ENCODE measurements at regions not wholly inside any gene's neighbourhood (a gene's known extent, or its start where the extent isn't known, plus 50 kb on each side); places are given as distances from the start of the nearest gene placed in this dataset.

DNA sequence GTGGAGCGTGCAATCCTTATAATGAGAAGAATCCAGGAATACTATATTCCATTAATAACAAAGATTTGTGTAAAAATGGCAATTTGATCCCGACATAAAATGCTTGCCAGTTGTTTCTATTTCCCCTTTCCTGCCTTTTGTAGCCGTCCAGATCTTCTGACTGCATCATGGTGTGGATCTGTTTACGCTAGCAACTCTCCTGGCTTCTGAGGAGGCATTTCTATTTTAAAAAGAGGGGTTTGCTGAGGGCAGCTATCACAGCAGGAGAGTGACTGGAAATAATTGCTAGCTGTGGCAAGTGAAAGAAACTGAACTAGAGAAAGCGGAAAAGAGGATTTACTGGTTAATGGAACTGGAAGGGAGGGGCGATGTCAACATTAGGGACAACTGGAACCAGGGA is 145.6 kb downstream of the ATP23 start:
- H3K9me3 ChIP-seq (ENCODE audit: control insufficient read depth, insufficient read depth, low read depth, low read length) = no peaks in the 10 kb centered on the region
- TF ChIP-seq REST (IDR thresholded peaks at IDR 0.05; ENCODE audit: insufficient read depth in 1 of 2, low read depth in 2 of 2, low read length in 1 of 2) (no peak), CTCF (IDR thresholded peaks at IDR 0.05) (no peak), SIN3A (IDR thresholded peaks at IDR 0.05; ENCODE audit: borderline replicate concordance, insufficient read depth, low read depth, low read length) (no peak), TCF7L2 (IDR thresholded peaks at IDR 0.05; ENCODE audit: low read depth, low read length) (no peak), POLR2AphosphoS5 (IDR thresholded peaks at IDR 0.05; ENCODE audit: low read depth, low read length) (no peak)
- ATAC-seq (no peak), DNase-seq (ENCODE audit: low read depth, low spot score) (no peak)
- intact Hi-C loops (cut with micrococcal nuclease; ENCODE audit: unreplicated experiment) = no loop called here
- BruUV-seq (replicated peaks) = no TSS peak
- H3K4me3 ChIP-seq (ENCODE audit: low read depth in 2 of 2, low read length in 2 of 2) = no peak overlapping the region
- POLR2A ChIA-PET = no interaction called here
- in situ Hi-C loops (cut with HindIII; ENCODE audit: low pct_unique_long_range_greater_than_20kb, low sequenced_read_pairs) = no loop called here
- no peaks in the 10 kb centered on the region for H3K27me3 ChIP-seq (ENCODE audit: control insufficient read depth, insufficient read depth, low read length)
- H3K27ac ChIP-seq (ENCODE audit: low read length) = no peak overlapping the region
- CTCF ChIA-PET = no interaction called here
- H3K36me3 ChIP-seq (ENCODE audit: control insufficient read depth, insufficient read depth, low read length) = no peaks in the 10 kb centered on the region
- no peaks in the 10 kb centered on the region for H3K4me1 ChIP-seq (ENCODE audit: control insufficient read depth, insufficient read depth, low read length)

GRCh38 chr12:58087423-58088127 is 146.2 kb downstream of the ATP23 start:
- no peaks in the 10 kb centered on the region for H3K27me3 ChIP-seq (ENCODE audit: control insufficient read depth, insufficient read depth, low read length)
- H3K4me1 ChIP-seq (ENCODE audit: control insufficient read depth, insufficient read depth, low read length) = no peaks in the 10 kb centered on the region
- in situ Hi-C loops (cut with HindIII; ENCODE audit: low pct_unique_long_range_greater_than_20kb, low sequenced_read_pairs) = no loop called here
- intact Hi-C loops (cut with micrococcal nuclease; ENCODE audit: unreplicated experiment) = no loop called here
- H3K4me3 ChIP-seq (ENCODE audit: low read depth in 2 of 2, low read length in 2 of 2) = no peak overlapping the region
- H3K9me3 ChIP-seq (ENCODE audit: control insufficient read depth, insufficient read depth, low read depth, low read length) = no peaks in the 10 kb centered on the region
- POLR2A ChIA-PET = no interaction called here
- no TSS peak for BruUV-seq (replicated peaks)
- no peak for TF ChIP-seq TCF7L2 (IDR thresholded peaks at IDR 0.05; ENCODE audit: low read depth, low read length)
- TF ChIP-seq CTCF (IDR thresholded peaks at IDR 0.05) = no peak
- no peak for TF ChIP-seq SIN3A (IDR thresholded peaks at IDR 0.05; ENCODE audit: borderline replicate concordance, insufficient read depth, low read depth, low read length)
- no peak for TF ChIP-seq REST (IDR thresholded peaks at IDR 0.05; ENCODE audit: insufficient read depth in 1 of 2, low read depth in 2 of 2, low read length in 1 of 2)
- TF ChIP-seq POLR2AphosphoS5 (IDR thresholded peaks at IDR 0.05; ENCODE audit: low read depth, low read length) = no peak
- no peak overlapping the region for H3K27ac ChIP-seq (ENCODE audit: low read length)
- DNase-seq (ENCODE audit: low read depth, low spot score) (no peak), ATAC-seq (no peak)
- no peaks in the 10 kb centered on the region for H3K36me3 ChIP-seq (ENCODE audit: control insufficient read depth, insufficient read depth, low read length)
- CTCF ChIA-PET = no interaction called here

Measured in Panc1 (cell line).